ENCODE measurements at regions not wholly inside any gene's neighbourhood (a gene's known extent, or its start where the extent isn't known, plus 50 kb on each side); places are given as distances from the start of the nearest gene placed in this dataset.

GRCh38 chr19:28989739-28990138, 223.2 kb downstream of the UQCRFS1 start:
- H3K27me3 ChIP-seq: no peaks in the 10 kb centered on the region
- WGBS, 2 donors: 65 to 74% methylated on average over 6 of the region's 6 CpGs
- H3K4me3 ChIP-seq: no peak overlapping the region
- H3K36me3 ChIP-seq: no peaks in the 10 kb centered on the region
- intact Hi-C loops (cut with DNase I): no loop called here
- H3K4me1 ChIP-seq: no peaks in the 10 kb centered on the region
- no peak overlapping the region for H3K27ac ChIP-seq
- peaks cover 0 to 4% (median 0%) of the 10 kb centered on the region in 4 donors for H3K9me3 ChIP-seq
- no peak for TF ChIP-seq CTCF (IDR thresholded peaks at IDR 0.05)
- no peak for TF ChIP-seq EP300 (IDR thresholded peaks at IDR 0.05)
- no peak for TF ChIP-seq POLR2AphosphoS5 (IDR thresholded peaks at IDR 0.05)
- no peak for TF ChIP-seq POLR2A (IDR thresholded peaks at IDR 0.05)
- DNase-seq: no peak

GRCh38 chr19:28988066-28988465, 224.9 kb downstream of the UQCRFS1 start:
- intact Hi-C loops (cut with DNase I): no loop called here
- WGBS, 2 donors: 88% methylated on average over 1 of the region's 1 CpG
- TF ChIP-seq EP300 (IDR thresholded peaks at IDR 0.05) (no peak), POLR2A (IDR thresholded peaks at IDR 0.05) (no peak), POLR2AphosphoS5 (IDR thresholded peaks at IDR 0.05) (no peak), CTCF (IDR thresholded peaks at IDR 0.05) (no peak)
- no peaks in the 10 kb centered on the region for H3K36me3 ChIP-seq
- H3K4me1 ChIP-seq: no peaks in the 10 kb centered on the region
- H3K9me3 ChIP-seq: no peaks in the 10 kb centered on the region
- no peak for DNase-seq
- no peak overlapping the region for H3K27ac ChIP-seq
- no peak overlapping the region for H3K4me3 ChIP-seq
- H3K27me3 ChIP-seq: no peaks in the 10 kb centered on the region

- intact Hi-C loops (cut with DNase I): no loop called here
- H3K27me3 ChIP-seq: no peaks in the 10 kb centered on the region
- no peaks in the 10 kb centered on the region for H3K4me1 ChIP-seq
- TF ChIP-seq CTCF (IDR thresholded peaks at IDR 0.05) (no peak), POLR2AphosphoS5 (IDR thresholded peaks at IDR 0.05) (no peak), POLR2A (IDR thresholded peaks at IDR 0.05) (no peak), EP300 (IDR thresholded peaks at IDR 0.05) (no peak)
- no peaks in the 10 kb centered on the region for H3K9me3 ChIP-seq
- no peak overlapping the region for H3K4me3 ChIP-seq
- no peak for DNase-seq
- no peaks in the 10 kb centered on the region for H3K36me3 ChIP-seq
- no peak overlapping the region for H3K27ac ChIP-seq
- 75 to 81% methylated on average over 6 of the region's 6 CpGs for WGBS, 2 donors
These were observed 225.8 kb downstream of the UQCRFS1 start for GRCh38 chr19:28987177-28987576.

GRCh38 chr19:28985201-28985600, 227.8 kb downstream of the UQCRFS1 start:
- peaks cover 0 to 5% (median 4%) of the 10 kb centered on the region in 3 donors for H3K27me3 ChIP-seq
- intact Hi-C loops (cut with DNase I): no loop called here
- no peaks in the 10 kb centered on the region for H3K4me1 ChIP-seq
- H3K36me3 ChIP-seq: no peaks in the 10 kb centered on the region
- H3K27ac ChIP-seq: no peak overlapping the region
- TF ChIP-seq POLR2A (IDR thresholded peaks at IDR 0.05) (no peak), CTCF (IDR thresholded peaks at IDR 0.05) (no peak), POLR2AphosphoS5 (IDR thresholded peaks at IDR 0.05) (no peak), EP300 (IDR thresholded peaks at IDR 0.05) (no peak)
- H3K4me3 ChIP-seq: no peak overlapping the region
- no peaks in the 10 kb centered on the region for H3K9me3 ChIP-seq
- no peak for DNase-seq
- WGBS, 2 donors: 68 to 75% methylated on average over 8 of the region's 8 CpGs

GRCh38 chr19:28984315-28984714, 228.6 kb downstream of the UQCRFS1 start:
- H3K4me1 ChIP-seq: no peaks in the 10 kb centered on the region
- no peak overlapping the region for H3K4me3 ChIP-seq
- no peak for TF ChIP-seq EP300 (IDR thresholded peaks at IDR 0.05)
- TF ChIP-seq POLR2AphosphoS5 (IDR thresholded peaks at IDR 0.05): no peak
- no peak for TF ChIP-seq POLR2A (IDR thresholded peaks at IDR 0.05)
- no peak for TF ChIP-seq CTCF (IDR thresholded peaks at IDR 0.05)
- H3K36me3 ChIP-seq: no peaks in the 10 kb centered on the region
- H3K27ac ChIP-seq: no peak overlapping the region
- no peaks in the 10 kb centered on the region for H3K9me3 ChIP-seq
- intact Hi-C loops (cut with DNase I): no loop called here
- peaks cover 0 to 5% (median 4%) of the 10 kb centered on the region in 3 donors for H3K27me3 ChIP-seq
- 94 to 95% methylated on average over 4 of the region's 4 CpGs for WGBS, 2 donors
- no peak for DNase-seq

Measured in sigmoid colon (tissue), 6 donors.